Central memory CD4-positive, alpha-beta T cell (primary cell): ENCODE measurements at regions not wholly inside any gene's neighbourhood (a gene's known extent, or its start where the extent isn't known, plus 50 kb on each side); places are given as distances from the start of the nearest gene placed in this dataset.
"Not testable (repeated sequence)": the region's sequence is repeated elsewhere in the genome, so short reads cannot be mapped to it uniquely, and the experiment has no call there.

Experiments used
- DNase-seq: peaks from one replicate; pipeline ENCODE4 v3.0.0; 2022

DNA sequence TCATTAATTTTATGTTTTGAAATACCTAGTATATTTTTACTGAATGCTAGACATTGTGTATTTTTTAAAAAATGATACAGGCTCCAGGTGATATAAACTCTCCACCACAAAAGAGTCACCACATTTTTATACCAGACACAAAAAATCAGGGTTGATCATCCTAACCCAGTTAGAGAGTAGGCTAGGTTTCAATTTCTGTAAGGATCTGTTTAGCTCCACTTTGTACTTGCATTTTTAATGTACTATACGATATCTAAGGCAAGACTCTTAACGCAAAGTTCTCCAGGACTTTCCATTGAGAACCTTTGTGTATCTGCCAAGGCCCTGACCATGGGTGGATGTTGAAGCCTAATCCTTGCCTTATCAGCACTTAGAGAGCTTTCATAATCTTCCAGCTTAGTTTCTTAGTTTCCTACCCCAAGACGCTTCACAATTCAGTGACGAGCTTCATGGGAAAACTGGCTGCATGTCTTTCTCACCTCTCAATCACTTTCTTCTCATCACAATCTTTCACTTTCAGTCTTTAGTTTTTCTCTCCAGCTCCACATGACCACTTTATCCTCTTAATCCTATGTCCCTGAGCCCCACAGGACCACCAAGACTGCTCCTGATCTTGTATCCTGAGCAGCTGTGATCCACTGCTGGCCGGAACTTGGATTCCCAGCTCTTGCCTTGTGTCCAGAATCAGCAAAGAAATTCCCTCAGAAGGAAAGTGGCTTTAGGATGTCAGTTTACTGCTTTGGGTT is 635.8 kb downstream of the RNF144A start:
- DNase-seq = no peak

DNA sequence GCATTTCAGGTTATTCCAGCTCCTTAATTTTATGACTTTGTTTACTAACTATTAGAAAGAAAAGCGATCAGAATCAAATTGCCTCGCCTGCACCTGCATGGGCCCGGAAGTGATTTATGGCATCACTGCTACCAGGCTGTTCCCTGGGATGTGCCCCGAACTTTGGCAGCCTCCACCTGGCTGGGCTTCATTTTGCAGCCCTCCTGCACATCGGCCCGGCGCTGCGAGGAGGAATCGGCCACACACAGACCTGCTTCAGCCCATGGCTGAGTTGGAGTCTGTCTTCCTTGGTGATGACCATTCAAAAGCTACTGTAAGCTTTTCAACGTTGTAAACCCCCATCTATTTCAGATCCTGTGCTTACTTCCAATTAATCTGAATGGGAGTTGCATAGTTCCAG is 638.0 kb downstream of the RNF144A start:
- no peak for DNase-seq

DNA sequence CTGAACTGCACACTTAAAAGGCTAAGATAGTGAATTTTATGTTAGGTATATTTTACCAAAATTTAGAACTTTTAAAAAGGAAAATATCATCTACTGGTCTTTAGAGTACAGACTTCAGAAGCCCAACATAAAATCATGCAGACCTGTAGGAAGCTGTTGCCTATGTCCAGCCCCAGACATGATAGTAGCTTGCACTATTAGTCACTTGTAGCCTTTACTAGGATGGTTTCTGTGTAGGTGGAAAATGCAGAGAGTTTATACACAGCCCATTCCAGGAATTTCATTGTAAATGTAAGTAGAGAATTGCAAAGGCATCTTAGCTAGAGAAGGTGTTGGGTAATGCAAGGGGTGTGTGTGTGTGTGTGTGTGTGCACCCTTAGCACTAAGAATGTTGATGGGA is 640.2 kb downstream of the RNF144A start:
- DNase-seq = no peak

DNA sequence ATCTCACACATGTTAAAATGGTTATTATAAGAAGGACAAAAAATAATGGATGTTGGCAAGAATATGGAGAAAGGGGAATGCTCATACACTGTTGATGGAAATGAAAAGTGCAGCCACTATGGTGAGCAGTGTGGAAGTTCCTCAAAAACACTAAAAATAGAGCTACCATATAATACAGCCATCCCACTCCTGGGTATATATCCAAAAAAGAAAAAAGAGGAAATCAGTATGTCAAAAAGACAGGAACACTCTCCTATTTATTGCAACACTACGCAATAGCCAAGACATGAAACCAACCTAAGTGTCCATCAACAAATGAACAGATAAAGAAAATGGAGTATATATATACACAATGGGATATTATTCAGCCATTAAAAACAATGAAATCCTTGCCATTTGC is 642.6 kb downstream of the RNF144A start:
- no peak for DNase-seq

DNA sequence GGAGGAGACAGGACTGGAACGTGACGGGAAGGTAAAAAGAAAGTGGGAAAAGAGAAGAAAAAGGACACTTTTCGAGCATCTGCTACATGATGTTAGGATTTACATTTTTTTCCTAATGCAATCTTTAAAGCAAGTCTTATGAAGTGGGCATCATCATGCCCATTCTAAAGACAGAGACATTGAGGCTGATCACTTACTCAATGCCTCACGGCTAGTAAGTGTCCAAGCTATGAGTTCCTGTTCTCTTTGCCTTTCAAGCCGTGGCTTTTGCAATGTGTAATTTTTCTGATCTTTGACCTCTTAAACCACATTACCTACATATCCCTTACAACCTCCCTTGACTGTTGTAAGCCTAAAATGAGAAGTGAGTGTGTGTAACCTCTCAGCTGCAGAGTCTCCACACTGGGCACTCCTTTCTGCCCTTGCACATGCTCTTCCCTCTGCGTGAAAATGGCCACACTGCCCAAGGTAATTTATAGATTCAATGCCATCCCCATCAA is 649.2 kb downstream of the RNF144A start:
- DNase-seq = no peak

DNA sequence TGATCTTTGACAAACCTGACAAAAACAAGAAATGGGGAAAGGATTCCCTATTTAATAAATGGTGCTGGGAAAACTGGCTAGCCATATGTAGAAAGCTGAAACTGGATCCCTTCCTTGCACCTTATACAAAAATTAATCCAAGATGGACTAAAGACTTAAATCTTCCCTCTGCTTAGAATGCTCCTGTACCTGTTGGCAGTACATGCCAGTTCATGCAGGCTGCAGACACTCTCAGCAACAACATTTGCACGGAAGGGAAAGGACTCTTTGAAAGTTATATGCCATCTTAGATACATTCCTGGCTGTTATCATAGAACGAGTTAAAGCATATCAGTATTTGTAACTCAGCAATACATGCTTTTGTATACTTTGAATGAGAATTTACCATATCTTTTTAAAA is 649.9 kb downstream of the RNF144A start:
- not testable (repeated sequence) for DNase-seq

DNA sequence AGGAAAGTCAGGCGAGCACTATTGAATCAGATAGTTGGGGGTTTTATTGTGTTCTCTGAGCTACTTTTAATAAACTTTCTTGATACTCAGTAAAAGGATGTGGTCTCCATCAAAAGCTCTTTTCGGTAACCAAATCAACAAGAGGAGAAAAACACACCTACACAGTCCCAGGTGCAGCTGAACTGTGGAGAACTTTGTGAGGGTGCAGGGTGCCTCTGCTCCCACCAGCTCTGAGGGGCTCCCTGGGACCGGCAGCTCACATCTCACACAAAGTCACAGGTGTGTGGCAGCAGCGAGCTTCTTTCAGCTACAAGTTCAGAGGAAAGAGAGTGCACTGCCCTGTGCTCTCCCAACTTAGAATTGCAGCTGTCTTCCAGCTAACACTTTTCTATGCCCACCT is 650.4 kb downstream of the RNF144A start:
- DNase-seq = peak; percentile 49

DNA sequence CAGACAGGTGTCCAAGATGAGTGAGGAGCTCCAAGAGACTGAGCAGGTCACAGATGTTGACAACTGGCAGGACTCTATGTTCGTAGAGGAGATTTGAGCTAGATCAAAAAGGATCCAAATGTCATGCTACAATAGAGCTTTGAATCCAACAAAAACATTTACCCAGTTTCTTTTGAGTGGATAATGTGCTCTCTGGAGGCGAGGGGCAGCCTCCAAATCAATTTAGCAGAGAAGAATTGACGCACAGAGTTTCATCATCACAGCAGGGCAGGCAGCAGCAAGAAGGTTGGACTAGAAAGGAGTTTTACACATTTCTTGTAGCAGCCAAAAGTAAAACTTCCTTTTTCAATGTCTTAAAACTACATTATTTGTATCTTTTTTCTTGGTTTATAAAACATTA is 653.0 kb downstream of the RNF144A start:
- DNase-seq = no peak

DNA sequence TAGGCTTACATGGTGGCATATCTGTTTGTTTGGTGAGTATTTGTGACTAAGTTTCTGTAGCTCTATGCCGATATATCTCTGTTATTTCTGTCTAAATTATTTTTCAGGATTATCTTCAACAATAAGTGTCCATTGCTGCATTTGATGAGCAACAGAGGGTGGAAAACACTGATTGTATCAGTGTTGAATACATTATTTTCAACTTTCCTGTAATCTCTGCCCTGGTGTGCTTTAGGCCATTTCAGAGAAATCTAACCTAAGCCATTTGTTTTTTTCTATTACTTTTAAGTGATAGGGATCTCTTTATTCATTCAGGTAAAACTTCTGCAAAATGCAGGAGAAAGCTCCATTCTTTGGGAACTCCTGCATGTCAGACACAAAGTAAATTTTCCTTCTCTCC is 654.5 kb downstream of the RNF144A start:
- DNase-seq = no peak

DNA sequence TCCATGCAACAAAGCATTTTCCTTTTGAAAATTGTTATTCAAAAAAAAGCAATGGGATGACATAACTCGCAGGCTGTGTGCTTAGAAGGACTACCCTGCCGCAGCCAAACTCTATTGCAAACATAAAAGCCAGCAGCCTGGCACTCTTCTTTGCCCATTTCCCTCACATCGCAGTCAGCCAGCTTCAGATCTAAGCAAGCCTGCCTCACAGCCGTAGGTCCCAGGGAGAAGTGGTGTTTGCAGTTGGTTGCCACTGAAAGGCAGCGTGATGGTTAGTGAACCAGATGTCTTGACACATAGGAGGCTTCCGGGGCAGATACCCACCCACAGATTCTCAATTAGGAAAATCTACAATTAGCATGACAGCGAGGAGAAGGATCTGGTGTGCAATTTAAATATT is 655.2 kb downstream of the RNF144A start:
- DNase-seq = no peak

DNA sequence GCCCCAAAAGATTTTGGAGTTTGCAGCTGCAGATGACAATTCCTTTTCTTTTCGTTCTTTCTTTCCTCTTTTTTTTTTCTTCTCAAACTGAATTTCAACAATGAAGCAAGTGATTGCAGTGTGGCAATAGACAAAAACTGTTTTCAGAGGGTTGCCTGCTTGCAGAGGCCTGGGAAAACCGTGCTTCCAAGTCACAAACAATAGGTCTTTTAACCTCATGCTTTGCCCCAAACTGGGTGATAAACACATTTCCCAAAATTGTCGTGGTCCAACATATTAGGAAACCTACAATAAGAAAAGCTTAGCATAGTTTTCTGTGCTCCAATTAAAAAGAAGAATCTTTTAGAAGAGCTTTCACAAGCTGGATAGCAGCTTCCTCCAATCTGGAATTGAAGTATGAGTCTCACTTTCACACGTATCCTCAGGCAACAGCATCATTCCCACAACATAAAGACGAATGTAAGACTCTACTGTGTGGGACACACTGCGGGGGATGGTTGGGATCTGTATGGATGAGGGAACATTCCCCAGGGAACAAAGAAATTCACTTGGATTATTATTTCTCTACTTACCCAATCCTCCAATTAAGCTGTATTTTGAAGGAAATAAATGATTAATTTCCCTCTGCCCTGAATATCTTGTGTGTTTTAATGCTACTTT is 656.1 kb downstream of the RNF144A start:
- DNase-seq = no peak

DNA sequence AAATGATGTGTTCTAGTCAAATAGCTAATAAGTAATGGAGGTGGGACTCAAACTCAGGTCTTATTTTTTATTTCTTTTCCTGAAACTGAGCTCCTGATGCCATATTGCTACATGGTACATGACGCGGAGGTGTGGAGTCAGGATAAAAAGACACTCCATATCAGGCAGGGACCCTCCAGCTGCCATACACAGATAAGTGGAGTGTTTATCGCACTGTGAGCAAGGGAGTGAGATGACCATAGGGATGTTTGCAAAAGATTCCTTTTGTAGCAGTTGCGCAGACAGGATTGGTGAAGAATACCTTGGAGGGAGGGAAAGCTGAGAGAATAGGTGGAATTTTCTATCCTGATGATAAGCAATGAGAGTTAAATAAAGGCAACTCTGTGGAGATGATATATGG is 657.2 kb downstream of the RNF144A start:
- DNase-seq = no peak

DNA sequence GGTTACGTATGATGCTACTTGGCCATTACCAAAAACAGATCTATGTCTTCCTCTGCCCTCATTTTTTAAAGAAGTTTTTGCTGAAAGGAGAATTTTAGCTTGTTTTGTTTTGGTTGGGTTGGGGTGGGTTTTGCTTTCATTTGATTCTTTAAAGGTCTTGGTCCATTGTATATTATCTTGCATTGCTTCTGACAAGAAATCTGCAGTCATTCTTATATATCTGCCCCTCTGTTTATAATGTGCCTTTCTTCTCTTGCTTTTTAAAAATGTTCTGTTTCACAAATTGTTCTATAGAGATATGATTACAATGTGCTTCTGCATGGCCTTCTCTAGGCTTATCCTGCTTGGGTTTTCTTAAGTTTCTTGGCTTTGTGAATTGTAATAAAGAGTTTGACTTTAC is 660.6 kb downstream of the RNF144A start:
- DNase-seq = no peak

DNA sequence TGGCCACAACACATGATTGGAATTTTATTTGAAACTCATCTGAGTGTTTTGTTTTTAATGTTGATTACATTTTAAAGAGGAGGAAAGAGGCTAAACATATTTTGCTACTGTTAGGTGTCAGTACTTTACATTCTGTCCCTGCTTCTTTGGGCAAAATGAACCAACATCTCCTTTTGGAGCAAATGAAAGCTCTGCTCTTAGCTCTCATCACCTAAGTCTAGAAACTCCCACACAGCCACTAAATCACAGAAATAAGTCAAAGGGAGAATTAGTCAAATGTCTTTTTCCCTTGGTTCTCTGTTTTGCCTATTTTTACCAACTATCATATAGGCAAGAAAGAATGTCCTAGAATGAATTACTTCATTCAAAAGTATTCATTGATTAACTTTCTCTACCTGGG is 666.8 kb downstream of the RNF144A start:
- DNase-seq = no peak

DNA sequence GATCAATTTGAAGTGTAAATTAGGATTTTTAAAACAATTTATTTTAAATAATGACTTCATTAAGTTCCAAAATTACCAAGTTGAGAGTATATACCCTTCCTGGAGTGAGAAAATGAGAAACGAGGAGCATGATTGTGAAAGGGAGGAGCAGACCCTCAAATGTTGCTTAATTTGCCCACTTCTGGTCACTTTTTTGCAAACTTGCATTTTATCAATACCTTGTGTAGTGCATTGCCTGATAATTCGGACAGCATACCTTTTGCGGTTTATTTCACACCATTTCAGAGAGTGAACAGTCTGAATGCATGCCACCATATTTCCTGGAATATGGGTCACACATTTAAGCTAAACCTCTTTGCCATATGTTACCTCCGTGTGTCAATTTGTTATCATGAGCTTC is 669.7 kb downstream of the RNF144A start:
- no peak for DNase-seq

DNA sequence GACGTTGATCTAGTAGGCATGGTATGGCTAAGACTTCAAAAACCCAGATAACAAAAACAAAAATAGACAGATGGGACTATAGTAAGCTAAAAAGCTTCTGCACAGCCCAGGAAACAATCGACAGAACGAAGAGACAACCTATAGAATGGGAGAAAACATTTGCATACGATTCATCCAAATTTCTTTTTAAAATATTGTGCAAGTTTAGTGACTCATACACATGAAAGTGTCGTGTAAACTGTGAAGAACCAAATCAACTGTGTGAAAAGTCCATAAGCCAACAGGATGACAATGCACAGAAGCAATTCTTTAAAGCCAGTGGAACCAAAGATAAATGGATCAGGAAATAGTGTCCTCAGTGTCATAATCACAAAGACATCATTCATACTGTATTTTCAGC is 671.1 kb downstream of the RNF144A start:
- no peak for DNase-seq

DNA sequence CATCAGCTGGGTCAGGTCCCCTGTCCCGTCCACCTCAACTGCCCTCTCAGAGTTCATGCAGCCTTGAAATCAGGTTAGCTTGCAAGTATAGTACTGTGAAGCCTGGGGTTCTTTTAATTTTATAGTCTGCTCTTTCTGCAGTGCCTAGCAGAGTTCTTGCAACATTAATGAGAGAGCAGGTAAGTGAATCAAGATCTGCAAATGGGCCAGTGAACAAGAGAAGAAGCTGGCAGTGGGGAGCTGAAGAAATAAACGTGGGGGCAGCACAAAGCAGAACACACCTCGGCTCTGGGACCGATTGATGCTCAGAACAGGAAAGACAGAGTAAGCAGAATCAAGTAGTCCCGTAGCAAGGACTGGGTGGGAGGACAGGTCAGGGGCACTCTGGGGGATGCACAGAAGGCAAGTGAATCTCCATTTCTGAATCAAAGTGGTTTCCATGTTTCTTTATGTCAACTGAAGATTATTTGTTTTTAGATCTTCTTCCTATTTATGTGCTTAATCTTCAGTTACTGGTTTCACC is 675.5 kb downstream of the RNF144A start:
- DNase-seq = no peak

DNA sequence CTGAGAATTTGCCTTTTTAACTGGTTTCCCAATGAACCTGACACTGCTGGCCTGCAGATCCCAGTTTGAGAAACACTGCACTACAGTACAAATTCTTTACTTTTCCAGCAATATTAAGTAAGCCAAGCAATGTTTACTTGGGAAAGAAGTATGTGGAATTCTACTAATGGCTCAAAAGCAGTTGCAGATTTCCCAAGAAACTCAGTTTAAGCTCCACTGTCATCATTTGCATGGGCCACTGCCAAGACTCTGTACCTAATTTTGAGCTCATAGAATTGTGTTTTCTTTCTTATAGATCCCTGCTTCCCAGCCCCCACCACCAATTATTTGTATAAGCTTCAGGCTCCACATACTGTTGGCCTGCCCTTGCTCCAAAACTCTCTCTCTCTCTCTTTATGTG is 676.1 kb downstream of the RNF144A start:
- DNase-seq = no peak

DNA sequence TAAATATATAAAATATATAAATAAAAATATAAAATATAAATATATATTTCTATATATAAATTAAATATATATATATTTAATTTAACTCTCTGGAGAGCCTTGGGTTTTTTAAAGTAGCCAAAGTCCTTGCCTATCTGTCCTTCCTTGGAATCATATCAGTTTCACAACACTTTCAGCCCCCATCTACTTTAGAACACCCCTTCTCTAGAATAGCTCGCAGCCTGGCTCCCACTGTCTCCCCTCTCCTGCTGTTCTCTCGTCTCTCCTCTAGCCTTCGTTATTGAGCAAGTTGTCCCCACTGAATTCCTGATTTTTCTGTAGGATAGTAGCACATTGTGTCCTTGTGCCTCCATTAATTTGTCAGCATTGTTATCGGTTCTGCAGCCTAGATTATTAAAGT is 677.0 kb downstream of the RNF144A start:
- no peak for DNase-seq

DNA sequence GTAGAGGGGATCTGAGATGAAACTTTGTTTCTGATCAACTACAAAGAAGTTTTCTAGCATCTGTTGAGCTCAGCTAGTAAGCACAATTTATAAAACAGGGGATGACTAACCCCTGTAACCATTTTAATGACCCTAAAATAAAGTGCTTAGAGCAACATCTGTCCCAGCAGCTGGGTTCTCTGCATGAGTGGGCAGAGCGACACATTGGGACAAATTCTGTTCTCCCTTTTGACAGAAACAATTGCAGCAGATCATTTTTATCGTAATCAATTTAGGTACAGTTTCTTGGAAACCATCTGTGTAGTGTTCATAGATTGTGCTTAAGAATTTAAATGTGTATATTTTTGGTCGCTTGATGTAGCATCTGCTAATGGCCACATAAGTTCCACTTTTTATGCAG is 678.0 kb downstream of the RNF144A start:
- no peak for DNase-seq

DNA sequence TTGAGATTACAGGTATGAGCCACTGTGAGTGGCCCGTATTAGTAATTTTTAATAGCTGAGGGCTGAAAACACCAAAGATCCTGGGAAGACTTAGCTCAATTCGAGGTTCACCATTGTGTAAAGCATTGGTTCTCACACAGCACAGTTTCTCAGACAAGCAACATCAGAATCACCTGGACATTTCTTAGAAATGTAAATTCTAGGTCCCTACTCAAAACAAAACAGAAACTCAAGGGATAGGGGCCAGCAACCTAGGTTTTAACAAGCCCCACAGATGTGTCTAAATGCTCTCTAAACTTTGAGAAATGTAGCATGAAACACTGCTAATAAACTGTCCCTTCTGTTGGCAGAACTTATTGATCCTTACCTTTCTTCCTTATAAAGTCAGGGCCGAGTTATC is 681.2 kb downstream of the RNF144A start:
- DNase-seq = no peak

DNA sequence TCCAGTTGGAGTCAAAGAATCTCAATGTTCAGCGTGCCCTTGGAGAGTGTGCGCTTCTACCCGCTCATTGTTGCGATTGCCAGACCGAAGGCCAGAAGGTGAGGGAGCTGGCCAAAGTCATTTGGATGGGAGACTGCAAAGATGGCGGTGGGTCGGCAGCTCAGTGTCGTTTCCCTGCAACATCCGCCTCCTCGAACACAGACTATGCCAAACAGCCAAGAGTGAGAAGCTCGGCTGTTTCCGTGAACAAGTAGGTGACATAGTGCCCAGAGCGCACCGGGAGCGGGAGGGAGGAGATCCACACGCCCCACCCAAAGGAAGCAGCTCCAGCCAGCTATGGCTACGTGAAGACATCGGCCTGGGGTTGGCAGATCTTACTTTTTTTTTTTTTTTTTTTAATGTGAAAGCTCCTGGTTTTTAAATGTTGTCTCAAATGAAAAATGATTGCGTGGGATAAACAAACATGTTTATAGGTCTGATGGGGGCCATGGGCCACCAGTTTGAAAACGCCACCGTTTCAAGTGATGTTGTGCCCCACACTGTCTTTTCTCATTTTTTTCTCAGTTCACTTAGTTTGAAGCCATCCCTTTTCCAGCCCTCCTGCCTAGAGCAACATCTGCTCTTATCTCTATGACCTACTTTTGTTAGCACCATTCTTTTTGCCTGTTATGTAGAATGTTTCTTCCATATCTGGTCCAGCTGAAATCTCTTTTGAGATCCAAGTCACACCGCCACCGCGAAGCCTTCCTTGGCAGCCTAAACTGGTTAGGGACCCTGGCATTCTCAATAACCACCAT is 682.4 kb downstream of the RNF144A start:
- no peak for DNase-seq

DNA sequence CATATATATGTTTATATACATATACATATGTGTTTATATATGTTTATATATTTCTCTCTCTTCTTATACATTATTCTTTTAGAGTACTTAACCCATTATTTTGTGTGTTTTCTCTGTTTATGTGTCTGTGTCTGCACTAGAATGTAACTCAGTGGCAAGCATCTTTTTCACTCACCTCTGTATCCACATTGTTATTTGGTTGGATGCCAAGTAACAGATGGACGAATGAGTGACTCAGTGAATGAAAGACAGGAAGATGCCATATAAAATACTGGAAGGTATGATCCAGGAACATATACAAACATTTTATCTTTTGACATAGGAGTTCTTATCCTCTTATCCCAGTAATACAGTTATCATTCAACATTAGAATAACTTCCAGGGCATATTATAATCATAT is 684.8 kb downstream of the RNF144A start:
- DNase-seq = no peak

DNA sequence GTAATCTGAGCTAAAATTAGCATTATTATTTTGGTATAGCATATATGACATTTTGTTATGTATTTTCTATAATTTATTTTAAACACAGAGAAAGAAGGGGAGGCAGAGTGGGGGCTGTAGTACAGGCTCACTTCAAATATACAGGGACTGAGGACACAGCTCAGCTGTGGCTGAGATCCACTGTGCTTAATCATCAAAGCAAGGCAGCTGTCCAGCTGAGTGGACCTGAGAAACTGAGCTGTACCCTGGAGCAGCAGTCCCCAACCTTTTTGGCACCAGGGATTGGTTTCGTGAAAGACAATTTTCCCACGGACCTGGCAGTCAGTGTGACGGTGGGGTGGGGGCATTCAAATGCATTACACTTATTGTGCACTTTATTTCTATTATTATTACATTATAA is 687.2 kb downstream of the RNF144A start:
- no peak for DNase-seq
